Chondrocyte (in vitro differentiated cells): ENCODE measurements at regions not wholly inside any gene's neighbourhood (a gene's known extent, or its start where the extent isn't known, plus 50 kb on each side); places are given as distances from the start of the nearest gene placed in this dataset.

Experiments used
- DNase-seq: peaks from one replicate; pipeline ENCODE4 v3.0.0; 2021; ENCODE audit warnings: mixed read lengths, low spot score
- H3K27ac Mint-ChIP-seq: one replicate; pipeline ENCODE4 v1.8.0; 2021; ENCODE audit warnings: mild to moderate bottlenecking, moderate library complexity, mixed read lengths; ENCODE audit not compliant: unreplicated experiment
- H3K27me3 Mint-ChIP-seq: 2 replicates; pipeline ENCODE4 v1.8.0; 2021; ENCODE audit warnings: low read depth, mixed read lengths
- H3K36me3 Mint-ChIP-seq: 2 replicates; pipeline ENCODE4 v1.8.0; 2021; ENCODE audit warnings: low read depth, mixed read lengths
- H3K4me1 Mint-ChIP-seq: 2 replicates; pipeline ENCODE4 v1.8.0; 2021; ENCODE audit warnings: low read depth, mild to moderate bottlenecking, mixed read lengths
- H3K4me3 Mint-ChIP-seq: one replicate; pipeline ENCODE4 v1.8.0; 2021; ENCODE audit warnings: mild to moderate bottlenecking, moderate library complexity, mixed read lengths; ENCODE audit not compliant: unreplicated experiment
- H3K9me3 Mint-ChIP-seq: 2 replicates; pipeline ENCODE4 v1.8.0; 2021; ENCODE audit warnings: low read depth, mixed read lengths
- TF ChIP-seq, protein P1 (sequence below): fragments of 200-600 bp; sonication (generic); IDR thresholded peaks from 2 replicates; pipeline ENCODE4 v1.5.0; 2021; ENCODE audit warnings: antibody characterized with exemption, mild to moderate bottlenecking, moderate library complexity

DNA sequence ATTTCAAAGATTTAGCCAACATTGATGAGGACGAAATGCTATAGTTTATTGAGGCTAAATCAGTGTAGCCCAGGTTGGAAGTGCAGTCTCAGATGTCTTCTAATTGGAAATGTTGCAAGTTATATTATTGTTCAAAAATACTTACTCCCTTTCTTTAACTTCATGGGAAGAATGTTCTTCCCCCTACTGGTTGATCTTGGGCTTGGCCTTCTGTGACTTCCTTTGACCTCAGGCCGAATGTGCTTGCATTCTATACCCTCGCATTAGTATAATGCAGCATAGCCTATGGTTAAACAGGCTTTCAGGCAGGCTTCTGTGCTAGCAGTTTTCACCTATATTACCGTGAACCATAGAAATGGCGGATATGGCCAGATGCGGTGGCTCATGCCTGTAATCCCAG lies 77.3 kb downstream of the RPE65 start:
- Mint-ChIP-seq H3K36me3 (no peaks in the 10 kb centered on the region), H3K4me1 (peaks cover 24% of the 10 kb centered on the region), H3K27me3 (no peaks in the 10 kb centered on the region), H3K4me3 (no peak overlapping the region), H3K9me3 (no peaks in the 10 kb centered on the region), H3K27ac (no peak overlapping the region)
- TF ChIP-seq, protein P1, sequence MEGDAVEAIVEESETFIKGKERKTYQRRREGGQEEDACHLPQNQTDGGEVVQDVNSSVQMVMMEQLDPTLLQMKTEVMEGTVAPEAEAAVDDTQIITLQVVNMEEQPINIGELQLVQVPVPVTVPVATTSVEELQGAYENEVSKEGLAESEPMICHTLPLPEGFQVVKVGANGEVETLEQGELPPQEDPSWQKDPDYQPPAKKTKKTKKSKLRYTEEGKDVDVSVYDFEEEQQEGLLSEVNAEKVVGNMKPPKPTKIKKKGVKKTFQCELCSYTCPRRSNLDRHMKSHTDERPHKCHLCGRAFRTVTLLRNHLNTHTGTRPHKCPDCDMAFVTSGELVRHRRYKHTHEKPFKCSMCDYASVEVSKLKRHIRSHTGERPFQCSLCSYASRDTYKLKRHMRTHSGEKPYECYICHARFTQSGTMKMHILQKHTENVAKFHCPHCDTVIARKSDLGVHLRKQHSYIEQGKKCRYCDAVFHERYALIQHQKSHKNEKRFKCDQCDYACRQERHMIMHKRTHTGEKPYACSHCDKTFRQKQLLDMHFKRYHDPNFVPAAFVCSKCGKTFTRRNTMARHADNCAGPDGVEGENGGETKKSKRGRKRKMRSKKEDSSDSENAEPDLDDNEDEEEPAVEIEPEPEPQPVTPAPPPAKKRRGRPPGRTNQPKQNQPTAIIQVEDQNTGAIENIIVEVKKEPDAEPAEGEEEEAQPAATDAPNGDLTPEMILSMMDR = no peak
- DNase-seq = no peak

DNA sequence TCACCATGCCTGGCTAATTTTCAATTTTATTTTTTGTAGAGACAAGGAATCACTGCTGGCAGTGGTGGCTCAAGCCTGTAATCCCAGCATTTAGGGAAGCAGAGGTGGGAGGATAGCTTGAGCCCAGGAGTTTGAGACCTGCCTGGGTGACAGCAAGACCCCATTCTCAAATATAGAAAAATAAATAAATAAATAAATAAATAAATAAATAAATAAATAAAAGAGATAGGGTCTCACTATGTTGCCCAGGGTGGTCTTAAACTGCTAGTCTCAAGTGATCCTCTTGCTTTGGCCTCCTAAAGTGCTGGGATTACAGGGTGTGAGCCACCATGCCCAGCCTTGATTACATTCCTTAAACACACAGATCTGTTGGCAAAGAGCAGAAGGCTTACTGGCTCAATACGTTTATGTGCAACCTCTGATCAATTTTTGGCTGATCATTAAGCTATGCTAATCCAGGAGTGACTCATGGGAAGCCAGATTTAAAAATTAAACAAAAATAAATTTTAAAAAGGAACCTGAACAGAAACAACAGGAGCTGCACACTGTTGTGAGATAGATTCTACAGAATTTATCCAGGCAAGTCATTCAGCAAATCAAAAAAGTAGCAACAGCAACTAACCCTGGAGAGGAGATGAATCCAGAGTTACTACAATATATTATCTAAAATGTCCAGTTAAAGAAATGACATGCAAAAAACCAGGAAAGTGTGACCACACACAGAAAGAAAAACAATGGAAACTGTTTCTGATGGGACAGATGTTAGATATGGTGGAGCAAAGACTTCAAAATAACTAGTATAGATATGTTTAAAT lies 79.4 kb downstream of the RPE65 start:
- no peaks in the 10 kb centered on the region for H3K27me3 Mint-ChIP-seq
- TF ChIP-seq, protein P1 = no peak
- no peaks in the 10 kb centered on the region for H3K36me3 Mint-ChIP-seq
- peaks cover 12% of the 10 kb centered on the region for H3K4me1 Mint-ChIP-seq
- H3K9me3 Mint-ChIP-seq = no peaks in the 10 kb centered on the region
- no peak for DNase-seq
- no peak overlapping the region for H3K27ac Mint-ChIP-seq
- H3K4me3 Mint-ChIP-seq = no peak overlapping the region

DNA sequence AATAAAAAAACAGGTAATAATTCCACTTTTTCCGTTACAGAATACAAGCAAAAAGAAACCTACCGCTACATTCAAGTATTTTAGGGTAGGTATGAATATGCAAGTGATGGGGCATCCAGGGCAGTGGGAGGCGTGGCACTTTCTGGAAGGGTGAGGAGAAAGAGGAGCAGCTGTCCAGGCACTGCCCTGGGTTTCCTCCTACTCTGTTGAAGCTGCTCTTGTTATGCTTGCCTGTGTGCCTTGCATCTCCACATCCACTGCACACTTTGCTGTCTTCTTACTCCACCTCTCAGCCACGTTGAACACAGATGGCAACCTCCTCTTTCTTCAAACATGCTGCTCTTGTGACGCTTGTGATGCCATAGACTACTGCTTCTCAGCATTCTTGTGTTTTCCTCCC lies 83.2 kb downstream of the RPE65 start:
- Mint-ChIP-seq H3K4me3 (no peak overlapping the region), H3K27me3 (no peaks in the 10 kb centered on the region), H3K4me1 (no peaks in the 10 kb centered on the region), H3K27ac (no peak overlapping the region), H3K9me3 (no peaks in the 10 kb centered on the region), H3K36me3 (no peaks in the 10 kb centered on the region)
- TF ChIP-seq, protein P1 = no peak
- no peak for DNase-seq

DNA sequence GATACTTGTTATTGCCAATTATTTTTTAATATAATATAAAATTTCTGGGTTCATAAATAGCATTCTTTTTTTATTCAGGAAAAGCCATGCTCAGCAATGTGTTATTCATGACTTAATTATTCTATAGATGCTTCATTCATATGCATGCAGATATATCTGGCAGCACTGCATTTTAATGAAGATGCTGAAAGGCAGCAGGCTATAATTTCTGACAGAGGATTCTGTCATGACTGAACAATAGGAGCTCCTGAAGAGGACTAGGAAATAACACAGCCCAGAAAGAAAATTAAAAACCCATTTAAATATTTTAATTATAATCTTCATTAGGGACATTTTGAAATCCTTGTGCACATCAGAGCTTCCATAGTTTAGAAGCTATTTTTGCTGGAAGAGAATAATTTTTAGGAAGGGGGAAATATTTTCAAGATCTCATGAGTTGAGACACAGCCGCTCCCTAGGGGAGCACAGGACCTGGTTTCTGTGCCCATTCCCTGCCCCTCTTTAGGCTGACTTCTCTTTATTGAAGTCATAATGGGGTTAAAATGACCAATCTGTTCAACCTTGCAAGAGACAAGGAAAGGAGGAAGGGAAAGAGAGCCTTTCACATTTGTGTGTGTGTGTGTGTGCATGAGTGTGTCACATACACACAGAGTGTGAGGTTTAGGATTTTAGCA lies 83.9 kb downstream of the RPE65 start:
- Mint-ChIP-seq H3K27ac (no peak overlapping the region), H3K36me3 (no peaks in the 10 kb centered on the region), H3K4me1 (no peaks in the 10 kb centered on the region), H3K9me3 (no peaks in the 10 kb centered on the region), H3K4me3 (no peak overlapping the region), H3K27me3 (no peaks in the 10 kb centered on the region)
- TF ChIP-seq, protein P1 = no peak
- no peak for DNase-seq

DNA sequence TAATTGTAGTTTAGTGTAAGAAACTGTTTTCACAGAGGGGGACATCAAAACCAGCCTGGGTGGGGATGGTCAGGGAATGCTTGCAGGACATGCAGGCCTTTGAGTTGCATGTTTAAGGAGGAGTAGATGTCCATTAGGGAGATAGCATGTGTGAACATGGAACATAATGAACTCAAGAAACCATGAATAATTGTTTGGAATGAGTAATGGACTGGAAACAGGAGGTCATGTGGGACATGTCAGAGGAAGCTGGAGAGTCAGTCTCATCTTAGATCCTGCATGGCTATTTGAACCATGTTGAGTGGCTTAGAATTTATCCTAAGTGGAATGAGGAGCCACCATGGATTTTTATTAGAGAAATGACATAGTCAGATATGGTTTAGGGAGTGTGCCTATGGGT lies 86.4 kb downstream of the RPE65 start:
- Mint-ChIP-seq H3K27ac (no peak overlapping the region), H3K36me3 (no peaks in the 10 kb centered on the region), H3K27me3 (no peaks in the 10 kb centered on the region), H3K4me3 (no peak overlapping the region), H3K4me1 (peaks cover 8% of the 10 kb centered on the region), H3K9me3 (no peaks in the 10 kb centered on the region)
- TF ChIP-seq, protein P1 = no peak
- DNase-seq = no peak
